ENCODE measurements at regions not wholly inside any gene's neighbourhood (a gene's known extent, or its start where the extent isn't known, plus 50 kb on each side); places are given as distances from the start of the nearest gene placed in this dataset.
"Not testable (repeated sequence)": the region's sequence is repeated elsewhere in the genome, so short reads cannot be mapped to it uniquely, and the experiment has no call there.

GRCh38 chr10:37442882-37443281 is 317.5 kb downstream of the ANKRD30A start:
- Mint-ChIP-seq H3K4me3 (no peak overlapping the region), H3K27ac (no peak overlapping the region), H3K9me3 (ENCODE audit: insufficient read depth) (peaks cover 3% of the 10 kb centered on the region), H3K27me3 (no peaks in the 10 kb centered on the region), H3K4me1 (no peaks in the 10 kb centered on the region)
- DNase-seq (no peak), ATAC-seq (ENCODE audit: low read depth) (no peak)
- Histone ChIP-seq H3K4me1 (ENCODE audit: control insufficient read depth in 2 of 2, insufficient read depth in 2 of 2, low read length in 2 of 2) (no peaks in the 10 kb centered on the region), H3K9ac (ENCODE audit: low read length) (no peak overlapping the region), H3K27ac (ENCODE audit: low read length in 2 of 2) (no peak overlapping the region), H4K20me1 (ENCODE audit: control insufficient read depth, insufficient read depth, low read length, poor library complexity, severe bottlenecking) (no peaks in the 10 kb centered on the region), H3K4me3 (ENCODE audit: control extremely low read depth in 1 of 5, extremely low read depth in 1 of 5, insufficient read depth in 1 of 5, low read depth in 2 of 5, low read length in 4 of 5) (no peak overlapping the region), H3K4me2 (replicated peaks; ENCODE audit: low read depth, low read length, poor library complexity, severe bottlenecking) (no peak overlapping the region), H3K27me3 (replicated peaks in 1 of 4; ENCODE audit: control extremely low read depth in 1 of 4, control insufficient read depth in 3 of 4, insufficient read depth in 4 of 4, low read length in 3 of 4) (no peaks in the 10 kb centered on the region), H3K36me3 (replicated peaks in 1 of 2; ENCODE audit: control extremely low read depth in 1 of 2, control insufficient read depth in 1 of 2, extremely low read depth in 1 of 2, insufficient read depth in 2 of 2, low read length in 1 of 2) (no peaks in the 10 kb centered on the region), H2AFZ (ENCODE audit: insufficient read depth, low read depth, low read length, poor library complexity, severe bottlenecking) (no peak overlapping the region), H3K9me3 (ENCODE audit: control extremely low read depth in 1 of 3, control insufficient read depth in 2 of 3, insufficient read depth in 1 of 3, low read length in 2 of 3) (peaks cover 0 to 3% (median 0%) of the 10 kb centered on the region in 3 donors), H3K79me2 (ENCODE audit: control insufficient read depth, insufficient read depth, low read length) (no peaks in the 10 kb centered on the region)
- intact Hi-C loops (cut with micrococcal nuclease): no loop called here
- WGBS (ENCODE audit: insufficient coverage): 60% methylated on average over 1 of the region's 2 CpGs
- POLR2A ChIA-PET: no interaction called here
- TF ChIP-seq EZH2 (IDR thresholded peaks at IDR 0.05; ENCODE audit: borderline replicate concordance, insufficient read depth, low read depth, low read length, poor library complexity, severe bottlenecking): no peak
- TF ChIP-seq CTCF (IDR thresholded peaks at IDR 0.05): no peak
- CTCF ChIA-PET: no interaction called here

- H3K4me1 Mint-ChIP-seq; H3K27me3 Mint-ChIP-seq; H3K4me1 ChIP-seq (ENCODE audit: control insufficient read depth in 2 of 2, insufficient read depth in 2 of 2, low read length in 2 of 2); H3K4me2 ChIP-seq (replicated peaks; ENCODE audit: low read depth, low read length, poor library complexity, severe bottlenecking); CTCF ChIA-PET; H3K9me3 Mint-ChIP-seq (ENCODE audit: insufficient read depth); H3K79me2 ChIP-seq (ENCODE audit: control insufficient read depth, insufficient read depth, low read length); H3K27me3 ChIP-seq (replicated peaks in 1 of 4; ENCODE audit: control extremely low read depth in 1 of 4, control insufficient read depth in 3 of 4, insufficient read depth in 4 of 4, low read length in 3 of 4); H3K36me3 ChIP-seq (replicated peaks in 1 of 2; ENCODE audit: control extremely low read depth in 1 of 2, control insufficient read depth in 1 of 2, extremely low read depth in 1 of 2, insufficient read depth in 2 of 2, low read length in 1 of 2); H3K9ac ChIP-seq (ENCODE audit: low read length); ATAC-seq (ENCODE audit: low read depth); POLR2A ChIA-PET; H4K20me1 ChIP-seq (ENCODE audit: control insufficient read depth, insufficient read depth, low read length, poor library complexity, severe bottlenecking); H2AFZ ChIP-seq (ENCODE audit: insufficient read depth, low read depth, low read length, poor library complexity, severe bottlenecking); H3K4me3 Mint-ChIP-seq; H3K27ac Mint-ChIP-seq; intact Hi-C loops (cut with micrococcal nuclease); DNase-seq; H3K4me3 ChIP-seq (ENCODE audit: control extremely low read depth in 1 of 5, extremely low read depth in 1 of 5, insufficient read depth in 1 of 5, low read depth in 2 of 5, low read length in 4 of 5); H3K9me3 ChIP-seq (ENCODE audit: control extremely low read depth in 1 of 3, control insufficient read depth in 2 of 3, insufficient read depth in 1 of 3, low read length in 2 of 3); H3K27ac ChIP-seq (ENCODE audit: low read length in 2 of 2): not testable (repeated sequence)
- 95% methylated on average over 4 of the region's 4 CpGs for WGBS (ENCODE audit: insufficient coverage)
Observed at GRCh38 chr10:37441224-37441623, 315.8 kb downstream of the ANKRD30A start.
